K562 (cell line): ENCODE measurements at regions not wholly inside any gene's neighbourhood (a gene's known extent, or its start where the extent isn't known, plus 50 kb on each side); places are given as distances from the start of the nearest gene placed in this dataset.

ENCODE experiments used
- ATAC-seq: fragments of 200-7000 bp; cut with Tn5 transposase; 3 replicates; pipeline ENCODE4 v1.9.1; 2020; ENCODE audit warnings: moderate library complexity
- BruUV-seq: library from RNA; stranded (reverse); fragments of 400-500 nt; replicated peaks from 2 replicates; lab custom pipeline; 2021; lab: Mats Ljungman, UMichigan
- CTCF ChIA-PET: fragments of 300-600 bp; formaldehyde crosslinking; extraction: SDS; loops from one replicate; lab custom pipeline; 2021; ENCODE audit warnings: low intra/inter-chr PET ratio; lab: Yijun Ruan, JAX
- POLR2A ChIA-PET: fragments of 300-600, 350-650 bp; sonication (Branson Sonifier 250); formaldehyde crosslinking; extraction: SDS; loops from one replicate; lab custom pipeline; 2021; ENCODE audit warnings: antibody characterized with exemption, inconsistent platforms; lab: Yijun Ruan, JAX
- DNase-seq, 4 experiments: peaks; one replicate each; pipeline versions ENCODE4 v3.0.0 to v3.0.0-alpha.2; 2011 to 2018; ENCODE audit warnings: low spot score in 3 of 4, mixed read lengths in 3 of 4; ENCODE audit errors: extremely low read depth in 1 of 4
- FAIRE-seq: peaks from 2 replicates; lab custom pipeline; 2011; peaks lifted over from hg19 to GRCh38; lab: Jason Lieb, UNC
- H2AFZ ChIP-seq: 2 replicates; pipeline ENCODE4 v1.6.0; 2011; ENCODE audit warnings: low read depth, low read length, control low read depth, inconsistent platforms
- H3K27ac ChIP-seq: fragments of 200-600 bp; 3 replicates; pipeline ENCODE4 v1.8.0; 2011; ENCODE audit warnings: low read depth, mild to moderate bottlenecking, control low read depth, inconsistent platforms, low read length, moderate library complexity, mixed read lengths; ENCODE audit errors: extremely low read depth
- H3K27me3 ChIP-seq, 2 experiments: fragments of 300-600 bp in 1 of 2; 2 replicates in 1 of 2; 3 replicates in 1 of 2; pipeline versions ENCODE4 v1.6.0 to v1.8.0; 2011; ENCODE audit warnings: inconsistent platforms in 2 of 2, low read length in 2 of 2, mild to moderate bottlenecking in 1 of 2, mixed read lengths in 1 of 2, moderate library complexity in 1 of 2; ENCODE audit not compliant: control insufficient read depth in 2 of 2, insufficient read depth in 2 of 2
- H3K36me3 ChIP-seq: fragments of 300-600 bp; 3 replicates; pipeline ENCODE4 v1.8.0; 2011; ENCODE audit warnings: mild to moderate bottlenecking, low read length, inconsistent platforms; ENCODE audit not compliant: control insufficient read depth, insufficient read depth
- H3K4me1 ChIP-seq, 2 experiments: fragments of 200-600 bp in 1 of 2; replicated peaks in 1 of 2; 2 replicates in 1 of 2; 3 replicates in 1 of 2; pipeline versions ENCODE4 v1.5.1 to v1.8.0; 2011; ENCODE audit warnings: inconsistent platforms in 2 of 2, low read length in 2 of 2, mild to moderate bottlenecking in 1 of 2, mixed read lengths in 1 of 2, moderate library complexity in 1 of 2; ENCODE audit not compliant: control insufficient read depth in 2 of 2, insufficient read depth in 2 of 2
- H3K4me2 ChIP-seq: 2 replicates; pipeline ENCODE4 v1.6.1; 2011; ENCODE audit warnings: low read length, control low read depth, inconsistent platforms, mixed read lengths; ENCODE audit not compliant: insufficient read depth
- H3K4me3 ChIP-seq: fragments of 200-600 bp; sonication (generic), shearing (Covaris generic); 2 replicates; pipeline ENCODE4 v1.5.1; 2016; ENCODE audit warnings: control low read depth, inconsistent platforms
- H3K79me2 ChIP-seq: fragments of 200-600 bp; 3 replicates; pipeline ENCODE4 v1.8.0; 2011; ENCODE audit warnings: low read length, inconsistent platforms; ENCODE audit not compliant: control insufficient read depth, insufficient read depth
- H3K9ac ChIP-seq, 2 experiments: 2 replicates each; pipeline versions ENCODE4 v1.6.0 to v1.6.1; 2011; ENCODE audit warnings: low read depth in 2 of 2, low read length in 2 of 2, control low read depth in 1 of 2, inconsistent platforms in 1 of 2, mild to moderate bottlenecking in 1 of 2, mixed read lengths in 1 of 2; ENCODE audit not compliant: insufficient read depth in 1 of 2
- H3K9me1 ChIP-seq: one replicate; pipeline ENCODE4 v1.6.0; 2011; ENCODE audit warnings: inconsistent platforms, mild to moderate bottlenecking, low read length, moderate library complexity; ENCODE audit not compliant: control insufficient read depth, insufficient read depth
- H3K9me3 ChIP-seq: replicated peaks from 2 replicates; pipeline ENCODE4 v1.5.1; 2011; ENCODE audit warnings: low read depth, low read length, inconsistent platforms; ENCODE audit not compliant: control insufficient read depth, insufficient read depth
- H4K20me1 ChIP-seq: replicated peaks from 2 replicates; pipeline ENCODE4 v1.6.1; 2011; ENCODE audit warnings: low read length, inconsistent platforms, mixed read lengths; ENCODE audit not compliant: control insufficient read depth, insufficient read depth
- DACH1 ChIP-seq: fragments of 450-650 bp; IDR thresholded peaks from 2 replicates; pipeline ENCODE4 v1.6.1; 2018; ENCODE audit not compliant: partially characterized antibody
- ZBTB40 ChIP-seq, 2 experiments: fragments of 450-650 bp in 1 of 2; sonication (generic) in 1 of 2; formaldehyde crosslinking in 1 of 2; IDR thresholded peaks; 2 replicates each; pipeline versions ENCODE4 v1.7.1 to v1.9.0; 2016 to 2022; ENCODE audit warnings: inconsistent platforms in 1 of 2, mild to moderate bottlenecking in 1 of 2, missing genetic modification reagents in 1 of 2
- WGBS: fragments of 100-300 bp; shearing (Covaris generic); methylation state at CpG from one replicate; pipeline ENCODE4 v1.1.6; 2016; ENCODE audit warnings: low coverage, mixed read lengths; ENCODE audit not compliant: insufficient coverage; ENCODE audit errors: missing lambda C conversion rate; 5-methylcytosine and 5-hydroxymethylcytosine counted together
- in situ Hi-C: fragments of 300-500 bp; cut with MboI; formaldehyde crosslinking; loops from 4 replicates; pipeline ENCODE4 v1.15.0; 2018; ENCODE audit warnings: inconsistent platforms, mixed read lengths
- intact Hi-C: fragments of 100-400 bp; cut with micrococcal nuclease; formaldehyde crosslinking; loops from 2 replicates; pipeline ENCODE4 v1.14.2; 2022

- no peaks in the 10 kb centered on the region for H4K20me1 ChIP-seq
- H2AFZ ChIP-seq = no peak overlapping the region
- H3K27ac ChIP-seq = no peak overlapping the region
- H3K27me3 ChIP-seq = no peaks in the 10 kb centered on the region
- peak; percentile 83 for TF ChIP-seq ZBTB40 (IDR thresholded peaks at IDR 0.05)
- no peak for TF ChIP-seq ZBTB40 (CRISPR knock-in tag; IDR thresholded peaks at IDR 0.05)
- TF ChIP-seq DACH1 = no peak
- CTCF ChIA-PET = interaction anchor here (1.9 kb wide), 1 partner anchor 367 kb away, joined by 11 read pairs; no protein-coding TSS in a partner anchor
- no peaks in the 10 kb centered on the region for H3K9me3 ChIP-seq
- H3K36me3 ChIP-seq = no peaks in the 10 kb centered on the region
- H3K9ac ChIP-seq = no peak overlapping the region
- H3K4me2 ChIP-seq = no peak overlapping the region
- no peak for FAIRE-seq
- H3K9me1 ChIP-seq = no peaks in the 10 kb centered on the region
- 14% methylated on average over 1 of the region's 1 CpG for WGBS
- BruUV-seq = no TSS peak
- ATAC-seq = no peak
- DNase-seq = no peak
- in situ Hi-C loops = no loop called here
- intact Hi-C loops = loop anchor here (1.0 to 5.0 kb wide), 2 partner anchors 297 to 364 kb away; no protein-coding TSS in a partner anchor
- POLR2A ChIA-PET = no interaction called here
- H3K4me3 ChIP-seq = no peak overlapping the region
- no peaks in the 10 kb centered on the region for H3K4me1 ChIP-seq
- no peaks in the 10 kb centered on the region for H3K79me2 ChIP-seq
These were observed 415.0 kb downstream of the ANXA1 start for GRCh38 chr9:73566627-73567026.
